Superior temporal gyrus (tissue), 1 donor: ENCODE measurements at regions not wholly inside any gene's neighbourhood (a gene's known extent, or its start where the extent isn't known, plus 50 kb on each side); places are given as distances from the start of the nearest gene placed in this dataset.

Experiments
- DNase-seq: peaks from one replicate; pipeline ENCODE4 v3.0.0-alpha.2; 2016; ENCODE audit errors: extremely low spot score

GRCh38 chr13:105142556-105142955, 1392.9 kb downstream of the EFNB2 start:
- no peak for DNase-seq

GRCh38 chr13:105139380-105140285, 1395.8 kb downstream of the EFNB2 start:
- DNase-seq, result peak; percentile 63

- DNase-seq, result no peak
Observed at GRCh38 chr13:105139048-105139379, 1396.4 kb downstream of the EFNB2 start.

GRCh38 chr13:105135852-105136615, 1399.4 kb downstream of the EFNB2 start:
- no peak for DNase-seq

- no peak for DNase-seq
Observed at GRCh38 chr13:105127732-105128131, 1407.7 kb downstream of the EFNB2 start.

- no peak for DNase-seq
Observed at GRCh38 chr13:105121221-105121620, 1414.2 kb downstream of the EFNB2 start.

GRCh38 chr13:105118426-105118985, 1417.0 kb downstream of the EFNB2 start:
- DNase-seq, result no peak

GRCh38 chr13:105116966-105117365, 1418.5 kb downstream of the EFNB2 start:
- no peak for DNase-seq

- DNase-seq, result no peak
Observed at GRCh38 chr13:105112561-105112960, 1422.9 kb downstream of the EFNB2 start.

- DNase-seq, result no peak
Observed at GRCh38 chr13:105107781-105108180, 1427.7 kb downstream of the EFNB2 start.

GRCh38 chr13:105105471-105105870, 1430.0 kb downstream of the EFNB2 start:
- no peak for DNase-seq

- no peak for DNase-seq
Observed at GRCh38 chr13:105097521-105097920, 1437.9 kb downstream of the EFNB2 start.

GRCh38 chr13:105089858-105090643, 1445.4 kb downstream of the EFNB2 start:
- no peak for DNase-seq

GRCh38 chr13:105087945-105088344, 1447.5 kb downstream of the EFNB2 start:
- no peak for DNase-seq

GRCh38 chr13:105084931-105085330, 1450.5 kb downstream of the EFNB2 start:
- DNase-seq, result no peak

GRCh38 chr13:105083992-105084391, 1451.5 kb downstream of the EFNB2 start:
- DNase-seq, result no peak

GRCh38 chr13:105074755-105075154, 1460.7 kb downstream of the EFNB2 start:
- no peak for DNase-seq

GRCh38 chr13:105073041-105073440, 1462.4 kb downstream of the EFNB2 start:
- no peak for DNase-seq

- DNase-seq, result no peak
Observed at GRCh38 chr13:105070452-105070851, 1465.0 kb downstream of the EFNB2 start.

- DNase-seq, result no peak
Observed at GRCh38 chr13:105069106-105069505, 1466.4 kb downstream of the EFNB2 start.

GRCh38 chr13:105063676-105064075, 1471.8 kb downstream of the EFNB2 start:
- DNase-seq, result no peak

- DNase-seq, result no peak
Observed at GRCh38 chr13:105059786-105060185, 1475.7 kb downstream of the EFNB2 start.
